NCI-H1105 treated with DMSO at 0.1 percent for 48 hours (cell line): ENCODE measurements at regions not wholly inside any gene's neighbourhood (a gene's known extent, or its start where the extent isn't known, plus 50 kb on each side); places are given as distances from the start of the nearest gene placed in this dataset.
A peak's percentile ranks its signal among the peaks of the same experiment; 100 is the strongest.

Experiments
- DNase-seq: peaks from one replicate; lab custom pipeline; 2025; lab: John Stamatoyannopoulos, UW

GRCh38 chr3:102599819-102600576, 165.2 kb downstream of the ZPLD1 start:
- no peak for DNase-seq

DNA sequence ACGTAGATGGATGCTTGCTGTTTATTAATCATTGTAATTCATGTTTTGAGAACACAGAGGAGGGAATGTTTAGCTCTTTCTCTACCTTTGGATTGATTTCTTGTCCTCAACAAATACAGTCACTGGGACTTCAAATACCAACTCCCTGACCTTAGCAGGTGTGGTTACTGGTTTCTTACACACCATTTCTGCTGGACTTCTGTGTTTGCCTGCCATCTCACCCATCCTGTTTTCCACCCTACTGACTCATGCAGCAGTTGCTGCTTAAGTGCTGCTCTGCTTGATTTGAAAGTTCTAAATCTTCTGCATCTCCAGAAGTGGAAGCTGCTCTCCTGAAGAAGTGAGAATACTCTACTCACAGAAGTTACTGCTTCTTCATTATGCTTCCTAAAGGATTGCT, 170.3 kb downstream of the ZPLD1 start:
- no peak for DNase-seq

GRCh38 chr3:102608875-102609274, 174.1 kb downstream of the ZPLD1 start:
- DNase-seq, result no peak

DNA sequence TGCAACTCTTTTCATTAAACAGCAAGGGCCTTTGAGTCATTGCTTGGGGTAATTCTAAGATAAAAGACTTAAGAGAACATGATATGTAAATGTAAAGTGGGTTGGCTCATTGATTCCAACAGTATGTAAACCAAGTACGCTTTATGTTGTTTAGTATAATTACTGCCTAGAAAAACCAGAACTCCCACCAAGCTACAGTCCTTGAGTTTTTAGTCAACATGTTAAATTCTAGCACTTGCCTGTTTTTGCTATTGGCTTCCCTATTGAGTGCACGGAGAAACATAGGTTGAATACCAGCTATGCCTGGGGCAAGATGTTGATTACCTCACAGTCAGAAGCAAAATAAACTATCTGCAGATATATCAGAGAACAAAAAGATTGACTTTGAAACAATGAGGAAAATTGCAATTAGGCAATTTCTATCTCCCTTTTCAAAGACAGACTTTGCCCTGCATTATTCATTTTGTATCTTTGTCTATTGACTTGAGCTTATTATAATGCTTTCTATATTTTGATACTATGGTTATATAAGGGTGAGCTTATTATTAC, 179.3 kb downstream of the ZPLD1 start:
- no peak for DNase-seq

DNA sequence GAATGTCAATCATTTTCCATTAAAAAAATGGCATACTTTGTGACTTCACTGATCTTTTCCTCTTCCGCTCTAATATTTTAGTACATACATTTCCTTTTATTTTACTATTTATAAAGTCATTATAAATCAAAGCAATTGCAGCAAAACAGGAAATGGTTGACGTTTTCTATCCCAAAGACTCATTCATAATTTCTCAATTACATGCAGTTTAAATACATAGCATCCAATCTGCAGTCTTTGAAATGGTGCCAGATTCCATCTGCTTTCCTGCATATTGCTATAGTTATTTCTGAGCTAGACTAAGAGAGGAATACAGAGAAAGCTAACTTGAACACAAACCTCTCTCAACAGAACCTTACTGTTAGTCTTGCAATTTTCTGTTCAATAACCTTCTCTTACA, 179.8 kb downstream of the ZPLD1 start:
- DNase-seq, result no peak

- no peak for DNase-seq
These were observed 182.6 kb downstream of the ZPLD1 start for GRCh38 chr3:102617381-102617780.

DNA sequence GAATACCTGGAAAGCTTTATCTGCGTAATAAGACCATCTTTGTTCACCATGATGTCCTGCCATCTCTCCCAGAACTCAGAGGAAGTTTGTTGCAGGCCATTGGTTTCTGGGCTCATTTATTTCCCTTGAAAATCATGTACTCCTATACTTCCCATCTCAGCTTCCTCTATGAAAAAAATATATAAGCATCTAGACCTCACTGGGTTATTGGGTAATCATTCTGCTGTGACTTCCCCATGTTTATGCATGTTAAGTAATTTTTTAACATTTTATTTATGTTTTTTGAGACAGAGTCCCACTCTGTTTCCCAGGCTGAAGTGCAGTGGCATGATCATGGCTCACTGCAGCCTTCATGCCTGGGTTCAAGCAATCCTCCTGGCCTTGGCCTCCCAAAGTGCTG, 184.5 kb downstream of the ZPLD1 start:
- no peak for DNase-seq

GRCh38 chr3:102629943-102630342, 195.1 kb downstream of the ZPLD1 start:
- no peak for DNase-seq

DNA sequence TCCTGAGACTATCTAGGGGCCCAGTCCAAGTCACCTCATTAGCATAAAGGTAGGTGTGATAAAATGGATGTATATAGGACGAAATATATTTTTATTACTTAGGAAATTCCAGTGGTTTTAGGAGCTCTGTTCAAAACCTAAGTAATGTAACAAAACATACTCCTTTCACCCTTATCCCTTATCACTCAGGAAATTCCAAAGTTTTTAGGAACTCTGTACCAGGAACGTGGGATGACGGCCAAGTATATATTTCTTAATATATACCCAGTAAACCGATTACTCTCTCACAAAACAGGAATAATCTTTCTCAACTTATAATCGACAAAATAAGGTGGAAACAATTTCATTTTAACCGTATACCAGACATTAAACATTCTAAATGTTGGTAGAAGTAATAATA, 195.7 kb downstream of the ZPLD1 start:
- no peak for DNase-seq

DNA sequence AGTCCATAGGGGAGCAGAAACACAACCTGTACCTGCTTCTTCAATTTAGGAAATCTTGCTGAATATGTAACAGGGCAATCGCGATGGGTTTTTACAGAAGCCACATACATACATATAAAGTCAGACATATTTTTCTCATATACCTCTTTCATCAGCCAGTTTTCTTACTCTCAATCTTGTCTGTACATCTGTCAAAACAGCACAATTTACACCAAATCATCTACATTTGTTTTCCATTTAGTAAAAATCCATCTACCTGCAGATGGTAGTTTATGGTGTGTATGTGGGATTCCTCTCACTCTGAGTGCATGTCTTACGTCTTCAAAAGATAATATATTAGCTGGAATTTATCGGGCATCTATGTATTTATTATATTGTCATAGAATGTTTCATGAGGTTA, 208.7 kb downstream of the ZPLD1 start:
- DNase-seq, result no peak

- no peak for DNase-seq
These were observed 211.7 kb downstream of the ZPLD1 start for GRCh38 chr3:102646557-102646956.

- DNase-seq, result no peak
These were observed 225.8 kb downstream of the ZPLD1 start for GRCh38 chr3:102660653-102661052.

- no peak for DNase-seq
These were observed 227.1 kb downstream of the ZPLD1 start for GRCh38 chr3:102661707-102662497.

GRCh38 chr3:102662498-102662772, 227.6 kb downstream of the ZPLD1 start:
- no peak for DNase-seq

DNA sequence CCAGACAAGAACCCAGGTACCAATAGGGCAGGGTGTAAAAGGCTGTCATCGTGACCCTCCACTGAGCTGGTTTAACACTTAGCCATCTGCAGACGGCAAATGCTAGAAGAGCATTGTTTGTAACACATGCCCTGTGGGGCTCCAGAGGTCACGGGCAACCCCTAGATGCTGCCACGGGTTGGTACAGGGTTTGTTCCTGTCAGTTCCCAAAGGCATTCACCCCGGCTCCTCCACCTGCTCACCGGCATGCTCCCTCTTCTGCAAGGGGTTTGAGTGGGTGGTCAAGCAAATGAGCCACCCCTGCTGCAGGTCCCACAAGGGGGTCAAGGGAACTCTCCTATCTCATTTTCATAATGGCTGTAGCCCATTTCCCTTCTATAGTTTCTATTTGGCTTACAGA, 229.3 kb downstream of the ZPLD1 start:
- no peak for DNase-seq

DNA sequence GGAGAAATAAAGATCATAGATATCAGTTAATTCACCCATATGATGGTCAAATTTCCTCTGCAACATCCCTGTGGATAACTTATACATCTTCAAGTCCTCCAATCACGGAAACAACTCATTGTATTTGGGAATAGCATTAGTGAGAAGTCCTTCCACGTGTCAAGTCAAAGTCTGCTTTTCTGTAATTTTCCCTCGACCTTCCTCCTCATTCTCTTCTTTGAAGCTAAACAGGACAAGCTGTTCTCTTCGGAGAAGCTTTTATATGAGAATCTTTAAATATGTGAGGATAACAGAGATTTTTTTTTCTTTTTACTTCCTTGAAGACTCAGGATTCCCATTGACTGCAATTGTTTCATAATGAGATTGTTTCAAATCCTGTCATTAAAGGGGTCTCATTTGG, 230.4 kb downstream of the ZPLD1 start:
- DNase-seq, result no peak

- DNase-seq, result no peak
These were observed 233.4 kb downstream of the ZPLD1 start for GRCh38 chr3:102668247-102668646.

- no peak for DNase-seq
These were observed 236.2 kb downstream of the ZPLD1 start for GRCh38 chr3:102670986-102671385.

DNA sequence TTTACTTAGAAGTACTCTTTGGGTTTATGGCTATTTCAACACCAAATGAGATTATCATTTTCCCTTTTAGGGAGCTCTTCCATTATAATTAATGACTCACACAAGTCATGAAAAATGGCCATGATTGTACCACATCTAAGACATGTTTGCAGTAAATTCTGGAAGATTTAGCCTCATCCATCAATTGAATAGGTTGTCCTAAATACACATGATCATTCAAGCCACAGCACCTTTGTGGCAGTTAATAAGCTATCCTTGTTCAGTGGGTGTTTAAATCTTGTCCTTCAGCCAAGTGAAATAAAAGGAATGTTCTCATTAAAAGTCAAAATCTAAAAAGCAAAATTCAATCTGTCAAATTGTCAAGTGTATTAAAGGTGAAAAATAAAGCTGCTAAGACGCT, 237.5 kb downstream of the ZPLD1 start:
- no peak for DNase-seq

DNA sequence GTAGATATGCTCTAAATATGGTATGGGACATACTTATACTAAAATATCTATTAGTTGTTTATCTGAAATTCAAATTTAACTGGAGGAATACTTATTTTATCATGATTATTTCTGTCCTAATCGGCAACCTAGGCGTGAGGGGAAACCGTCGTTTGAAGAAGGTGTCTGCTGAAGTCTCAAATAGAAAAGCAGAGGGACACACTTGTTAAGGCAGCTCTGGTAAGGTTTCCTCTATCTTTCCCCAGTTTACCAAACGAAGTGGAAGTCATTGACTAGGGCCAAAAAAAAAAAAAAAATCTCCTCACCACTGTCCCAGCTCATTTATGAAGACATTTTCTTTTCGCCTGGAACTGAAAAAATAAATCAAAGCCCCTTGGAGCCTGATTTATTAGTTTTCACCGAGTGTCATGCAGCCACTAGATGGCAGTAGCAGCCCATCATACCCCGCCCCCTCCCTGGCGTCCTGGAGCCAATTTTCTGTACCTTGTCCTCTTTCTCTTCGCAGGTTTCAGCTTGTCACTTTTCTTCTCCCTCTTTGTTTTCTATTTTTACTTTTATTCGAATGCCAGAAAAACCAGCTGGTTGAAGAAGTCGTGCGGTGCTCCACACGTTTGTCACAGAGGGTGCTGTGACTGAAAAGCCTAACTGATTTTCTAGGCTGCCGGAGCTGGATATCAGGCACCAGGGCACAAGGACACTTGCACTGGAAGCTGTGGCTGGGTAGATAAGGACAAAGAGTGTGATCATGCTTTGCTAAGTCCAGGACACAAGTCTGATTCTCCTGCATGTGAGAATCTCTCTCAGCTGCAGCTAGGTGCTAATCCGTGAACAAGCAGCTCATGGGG, 238.7 kb downstream of the ZPLD1 start:
- peak; percentile 75 for DNase-seq

GRCh38 chr3:102674284-102674683, 239.5 kb downstream of the ZPLD1 start:
- DNase-seq, result no peak

DNA sequence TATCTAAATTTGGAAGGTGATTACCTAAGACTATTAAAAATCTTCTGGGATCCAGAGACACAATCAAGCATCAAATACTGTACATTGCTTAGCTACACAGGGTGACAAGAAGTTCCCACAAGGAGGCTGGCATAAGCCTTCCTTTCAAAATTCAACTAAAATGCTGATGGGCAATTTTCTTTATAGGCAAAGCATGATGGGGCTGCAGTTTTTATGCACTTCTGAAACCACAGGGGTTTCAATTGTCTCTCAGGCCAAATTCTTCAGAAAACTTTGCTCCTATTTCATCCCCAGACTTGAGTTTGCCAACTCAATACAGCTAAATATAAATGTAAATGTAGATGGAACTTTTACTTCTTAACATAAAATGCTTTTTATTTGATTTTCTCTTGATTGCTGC, 241.6 kb downstream of the ZPLD1 start:
- no peak for DNase-seq

DNA sequence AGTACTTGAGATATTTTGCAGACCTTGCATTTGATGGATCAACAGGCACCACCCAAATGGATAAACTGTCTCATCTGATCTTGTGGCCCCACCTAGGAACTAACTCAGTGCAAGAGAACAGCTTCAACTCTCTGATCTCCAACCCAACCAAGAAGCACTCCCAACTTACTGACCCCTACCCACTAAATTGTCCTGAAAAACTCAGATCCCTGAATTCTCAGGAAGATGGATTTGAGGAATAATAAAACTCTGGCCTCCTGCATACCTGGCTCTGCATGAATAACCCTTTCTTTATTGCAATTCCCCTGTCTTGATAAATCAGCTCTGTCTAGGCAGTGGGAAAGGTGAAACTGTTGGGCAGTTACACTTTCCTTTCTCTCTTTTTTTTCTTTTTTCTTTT, 247.9 kb downstream of the ZPLD1 start:
- no peak for DNase-seq
